ENCODE measurements at regions not wholly inside any gene's neighbourhood (a gene's known extent, or its start where the extent isn't known, plus 50 kb on each side); places are given as distances from the start of the nearest gene placed in this dataset.

GRCh38 chr10:31210190-31210589 is 108.8 kb upstream of the ZEB1 start:
- no peak for TF ChIP-seq EP300 (IDR thresholded peaks at IDR 0.05)
- no peak for TF ChIP-seq CTCF (IDR thresholded peaks at IDR 0.05)
- no peak for TF ChIP-seq POLR2AphosphoS5 (IDR thresholded peaks at IDR 0.05)

All from sigmoid colon (tissue), 4 donors.